ENCODE measurements at regions not wholly inside any gene's neighbourhood (a gene's known extent, or its start where the extent isn't known, plus 50 kb on each side); places are given as distances from the start of the nearest gene placed in this dataset.
A peak's percentile ranks its signal among the peaks of the same experiment; 100 is the strongest.

- DNase-seq (ENCODE audit: low spot score) = no peak
Measured at GRCh38 chr11:95549301-95549700, 240.3 kb downstream of the FAM76B start.

- no peak for DNase-seq (ENCODE audit: low spot score)
Measured at GRCh38 chr11:95548416-95548815, 241.2 kb downstream of the FAM76B start.

- no peak for DNase-seq (ENCODE audit: low spot score)
Measured at GRCh38 chr11:95547976-95548375, 241.6 kb downstream of the FAM76B start.

- DNase-seq (ENCODE audit: low spot score) = no peak
Measured at GRCh38 chr11:95547186-95547585, 242.4 kb downstream of the FAM76B start.

- DNase-seq (ENCODE audit: low spot score) = no peak
Measured at GRCh38 chr11:95545116-95545875, 244.3 kb downstream of the FAM76B start.

- peak; percentile 9 for DNase-seq (ENCODE audit: low spot score)
Measured at GRCh38 chr11:95544095-95544856, 245.3 kb downstream of the FAM76B start.

GRCh38 chr11:95542868-95543551, 246.6 kb downstream of the FAM76B start:
- DNase-seq (ENCODE audit: low spot score) = no peak

- DNase-seq (ENCODE audit: low spot score) = no peak
Measured at GRCh38 chr11:95541715-95542114, 247.9 kb downstream of the FAM76B start.

- no peak for DNase-seq (ENCODE audit: low spot score)
Measured at GRCh38 chr11:95536047-95536690, 253.4 kb downstream of the FAM76B start.

GRCh38 chr11:95534809-95535208, 254.8 kb downstream of the FAM76B start:
- DNase-seq (ENCODE audit: low spot score) = no peak

GRCh38 chr11:95534226-95534625, 255.4 kb downstream of the FAM76B start:
- DNase-seq (ENCODE audit: low spot score) = no peak

GRCh38 chr11:95531116-95531515, 258.5 kb downstream of the FAM76B start:
- DNase-seq (ENCODE audit: low spot score) = no peak

- DNase-seq (ENCODE audit: low spot score) = no peak
Measured at GRCh38 chr11:95524314-95525036, 265.1 kb downstream of the FAM76B start.

- DNase-seq (ENCODE audit: low spot score) = no peak
Measured at GRCh38 chr11:95522874-95523273, 266.7 kb downstream of the FAM76B start.

GRCh38 chr11:95521862-95522261, 267.7 kb downstream of the FAM76B start:
- DNase-seq (ENCODE audit: low spot score) = no peak

- DNase-seq (ENCODE audit: low spot score) = no peak
Measured at GRCh38 chr11:95521133-95521542, 268.4 kb downstream of the FAM76B start.

GRCh38 chr11:95520369-95521132, 269.0 kb downstream of the FAM76B start:
- no peak for DNase-seq (ENCODE audit: low spot score)

GRCh38 chr11:95519912-95520311, 269.7 kb downstream of the FAM76B start:
- no peak for DNase-seq (ENCODE audit: low spot score)

- no peak for DNase-seq (ENCODE audit: low spot score)
Measured at GRCh38 chr11:95517453-95517852, 272.1 kb downstream of the FAM76B start.

- DNase-seq (ENCODE audit: low spot score) = no peak
Measured at GRCh38 chr11:95516786-95517185, 272.8 kb downstream of the FAM76B start.

- DNase-seq (ENCODE audit: low spot score) = no peak
Measured at GRCh38 chr11:95516175-95516574, 273.4 kb downstream of the FAM76B start.

Measured in activated CD4-positive, alpha-beta T cell treated with anti-CD3 and anti-CD28 coated beads, Interleukin-2, Interleukin-4, amounts not matched to agents 100 ng/mL and 50 ng/mL, durations not matched to agents 16 hours and 8 hours (primary cell).